ENCODE measurements at regions not wholly inside any gene's neighbourhood (a gene's known extent, or its start where the extent isn't known, plus 50 kb on each side); places are given as distances from the start of the nearest gene placed in this dataset.
A peak's percentile ranks its signal among the peaks of the same experiment; 100 is the strongest.

GRCh38 chr2:217365656-217366055 lies 505.8 kb upstream of the TNP1 start:
- Histone ChIP-seq H3K27me3 (ENCODE audit: insufficient read depth, low read depth) (no peaks in the 10 kb centered on the region), H3K79me2 (ENCODE audit: low read depth) (no peaks in the 10 kb centered on the region), H3K4me3 (no peak overlapping the region), H2AFZ (no peak overlapping the region), H3K4me2 (peak overlapping the region; percentile 45; the same call in 1 of the 2 replicates), H3K27ac (peak overlapping the region; percentile 86), H4K20me1 (ENCODE audit: insufficient read depth) (no peaks in the 10 kb centered on the region), H3K36me3 (ENCODE audit: low read depth) (no peaks in the 10 kb centered on the region), H3K4me1 (replicated peaks; ENCODE audit: insufficient read depth) (peaks cover 72% of the 10 kb centered on the region), H3K9me2 (ENCODE audit: insufficient read depth) (no peaks in the 10 kb centered on the region), H3F3A (ENCODE audit: insufficient read depth, low read depth) (peaks cover 63% of the 10 kb centered on the region), H3K9me3 (ENCODE audit: insufficient read depth, low read depth) (no peaks in the 10 kb centered on the region; the same call in 1 of the 2 replicates)
- BruUV-seq (replicated peaks): no TSS peak
- TF ChIP-seq EZH2 (IDR thresholded peaks at IDR 0.05; ENCODE audit: low read depth): no peak
- TF ChIP-seq CTCF (conservative IDR thresholded peaks at IDR 0.05): no peak
- CTCF ChIA-PET: interaction anchor here (0.7 kb wide), 1 partner anchor 145 kb away, joined by 3 read pairs; no protein-coding TSS in a partner anchor
- intact Hi-C loops (cut with micrococcal nuclease; ENCODE audit: unreplicated experiment): loop anchor here (2.0 kb wide), 2 partner anchors 23 to 75 kb away; no protein-coding TSS in a partner anchor
- POLR2A ChIA-PET (ENCODE audit: unreplicated experiment): no interaction called here
- DNase-seq: no peak

GRCh38 chr2:217364224-217364623 lies 504.4 kb upstream of the TNP1 start:
- no peak overlapping the region for H3K4me2 ChIP-seq
- no peak overlapping the region for H3K4me3 ChIP-seq
- CTCF ChIA-PET: no interaction called here
- H3F3A ChIP-seq (ENCODE audit: insufficient read depth, low read depth): peaks cover 61% of the 10 kb centered on the region
- no peaks in the 10 kb centered on the region for H3K79me2 ChIP-seq (ENCODE audit: low read depth)
- no peak for TF ChIP-seq EZH2 (IDR thresholded peaks at IDR 0.05; ENCODE audit: low read depth)
- no peak for TF ChIP-seq CTCF (conservative IDR thresholded peaks at IDR 0.05)
- H3K36me3 ChIP-seq (ENCODE audit: low read depth): no peaks in the 10 kb centered on the region
- H3K27me3 ChIP-seq (ENCODE audit: insufficient read depth, low read depth): no peaks in the 10 kb centered on the region
- no TSS peak for BruUV-seq (replicated peaks)
- DNase-seq: no peak
- H2AFZ ChIP-seq: no peak overlapping the region
- no peaks in the 10 kb centered on the region for H4K20me1 ChIP-seq (ENCODE audit: insufficient read depth)
- no peaks in the 10 kb centered on the region for H3K9me2 ChIP-seq (ENCODE audit: insufficient read depth)
- H3K4me1 ChIP-seq (replicated peaks; ENCODE audit: insufficient read depth): peaks cover 77% of the 10 kb centered on the region
- POLR2A ChIA-PET (ENCODE audit: unreplicated experiment): no interaction called here
- intact Hi-C loops (cut with micrococcal nuclease; ENCODE audit: unreplicated experiment): no loop called here
- H3K9me3 ChIP-seq (ENCODE audit: insufficient read depth, low read depth): no peaks in the 10 kb centered on the region; the same call in 1 of the 2 replicates
- H3K27ac ChIP-seq: no peak overlapping the region

- Histone ChIP-seq H3K27ac (no peak overlapping the region), H3F3A (ENCODE audit: insufficient read depth, low read depth) (peaks cover 53% of the 10 kb centered on the region), H3K4me2 (no peak overlapping the region), H3K36me3 (ENCODE audit: low read depth) (no peaks in the 10 kb centered on the region), H3K27me3 (ENCODE audit: insufficient read depth, low read depth) (no peaks in the 10 kb centered on the region), H2AFZ (no peak overlapping the region), H3K4me1 (replicated peaks; ENCODE audit: insufficient read depth) (peaks cover 74% of the 10 kb centered on the region), H3K9me2 (ENCODE audit: insufficient read depth) (no peaks in the 10 kb centered on the region), H3K9me3 (ENCODE audit: insufficient read depth, low read depth) (no peaks in the 10 kb centered on the region), H3K79me2 (ENCODE audit: low read depth) (no peaks in the 10 kb centered on the region), H3K4me3 (no peak overlapping the region), H4K20me1 (ENCODE audit: insufficient read depth) (no peaks in the 10 kb centered on the region)
- ChIA-PET POLR2A (ENCODE audit: unreplicated experiment) (no interaction called here), CTCF (no interaction called here)
- intact Hi-C loops (cut with micrococcal nuclease; ENCODE audit: unreplicated experiment): no loop called here
- DNase-seq: no peak
- TF ChIP-seq CTCF (conservative IDR thresholded peaks at IDR 0.05) (no peak), EZH2 (IDR thresholded peaks at IDR 0.05; ENCODE audit: low read depth) (no peak)
- BruUV-seq (replicated peaks): no TSS peak
Measured at GRCh38 chr2:217363470-217363869, 503.6 kb upstream of the TNP1 start.

Data from PC-9 (cell line).